Esophagus squamous epithelium (tissue), 4 donors: ENCODE measurements at regions not wholly inside any gene's neighbourhood (a gene's known extent, or its start where the extent isn't known, plus 50 kb on each side); places are given as distances from the start of the nearest gene placed in this dataset.
"Not testable (repeated sequence)": the region's sequence is repeated elsewhere in the genome, so short reads cannot be mapped to it uniquely, and the experiment has no call there.

Source experiments
- CTCF ChIP-seq, 6 experiments: fragments of 450-650 bp in 4 of 6; fragments of 200-600 bp in 2 of 6; sonication (generic) in 2 of 6; IDR thresholded peaks; one replicate each; pipeline ENCODE4 v1.5.1; 2016 to 2019; ENCODE audit warnings: antibody characterized with exemption in 6 of 6, mild to moderate bottlenecking in 4 of 6, moderate library complexity in 4 of 6
- POLR2A ChIP-seq, 4 donors: fragments of 450-650 bp; IDR thresholded peaks; one replicate each; pipeline ENCODE4 v1.6.1; 2017; ENCODE audit warnings: antibody characterized with exemption in 4 of 4, mild to moderate bottlenecking in 4 of 4, moderate library complexity in 3 of 4

GRCh38 chr16:63119905-63120304, 1083.7 kb upstream of the CDH8 start:
- not testable (repeated sequence) for TF ChIP-seq CTCF, POLR2A (IDR thresholded peaks at IDR 0.05)
